DOHH2 (cell line): ENCODE measurements at regions not wholly inside any gene's neighbourhood (a gene's known extent, or its start where the extent isn't known, plus 50 kb on each side); places are given as distances from the start of the nearest gene placed in this dataset.

Experiments
- H3F3A ChIP-seq: fragments of 200-600 bp; sonication (generic), shearing (Covaris generic); 2 replicates; pipeline ENCODE4 v1.6.0; 2016; ENCODE audit warnings: antibody characterized with exemption, mild to moderate bottlenecking; ENCODE audit not compliant: control insufficient read depth, insufficient read depth
- H3K27ac ChIP-seq: fragments of 200-600 bp; sonication (generic); 2 replicates; pipeline ENCODE4 v1.5.1; 2014; ENCODE audit warnings: low read depth, mild to moderate bottlenecking, low read length, moderate library complexity
- H3K27me3 ChIP-seq: fragments of 200-600 bp; sonication (generic); 2 replicates; pipeline ENCODE4 v1.6.1; 2014; ENCODE audit warnings: mild to moderate bottlenecking, low read length, mixed read lengths; ENCODE audit not compliant: control insufficient read depth
- H3K36me3 ChIP-seq: fragments of 200-600 bp; sonication (generic); 2 replicates; pipeline ENCODE4 v1.6.1; 2014; ENCODE audit warnings: mild to moderate bottlenecking, low read length, moderate library complexity, mixed read lengths; ENCODE audit not compliant: control insufficient read depth
- H3K4me1 ChIP-seq: fragments of 200-600 bp; sonication (generic); 2 replicates; pipeline ENCODE4 v1.6.1; 2014; ENCODE audit warnings: mild to moderate bottlenecking, low read length, mixed read lengths; ENCODE audit not compliant: control insufficient read depth
- H3K4me2 ChIP-seq: fragments of 200-600 bp; sonication (generic); 2 replicates; pipeline ENCODE4 v1.6.0; 2014; ENCODE audit warnings: mild to moderate bottlenecking, low read length, moderate library complexity
- H3K4me3 ChIP-seq: fragments of 200-600 bp; sonication (generic); 2 replicates; pipeline ENCODE4 v1.5.1; 2014; ENCODE audit warnings: mild to moderate bottlenecking, low read length, mixed read lengths
- H3K79me2 ChIP-seq: fragments of 200-600 bp; sonication (generic); 2 replicates; pipeline ENCODE4 v1.6.1; 2014; ENCODE audit warnings: mild to moderate bottlenecking, low read length, mixed read lengths; ENCODE audit not compliant: control insufficient read depth
- H3K9me2 ChIP-seq: fragments of 200-600 bp; sonication (generic); replicated peaks from 2 replicates; pipeline ENCODE4 v1.6.1; 2014; ENCODE audit warnings: mild to moderate bottlenecking, low read length, mixed read lengths; ENCODE audit not compliant: control insufficient read depth
- H3K9me3 ChIP-seq: fragments of 200-600 bp; sonication (generic); 2 replicates; pipeline ENCODE4 v1.6.1; 2014; ENCODE audit warnings: antibody characterized with exemption, low read length, mixed read lengths; ENCODE audit not compliant: control insufficient read depth, insufficient read depth
- H4K20me1 ChIP-seq: fragments of 200-600 bp; sonication (generic); 2 replicates; pipeline ENCODE4 v1.6.0; 2014; ENCODE audit warnings: low read depth, mild to moderate bottlenecking, antibody characterized with exemption, low read length, moderate library complexity; ENCODE audit not compliant: control insufficient read depth, insufficient read depth
- CTCF ChIP-seq: fragments of 200-600 bp; sonication (generic); IDR thresholded peaks from one replicate; pipeline ENCODE4 v1.5.1; 2014; ENCODE audit warnings: antibody characterized with exemption, mild to moderate bottlenecking, low read depth, low read length; ENCODE audit not compliant: poor library complexity, severe bottlenecking
- EZH2phosphoT487 ChIP-seq: fragments of 200-600 bp; sonication (generic); IDR thresholded peaks from 2 replicates; pipeline ENCODE4 v1.6.1; 2017; ENCODE audit warnings: borderline replicate concordance, mild to moderate bottlenecking, antibody characterized with exemption, low read length, moderate library complexity, mixed read lengths

GRCh38 chr9:117775591-117775990 is 71.4 kb downstream of the TLR4 start:
- H3F3A ChIP-seq = no peaks in the 10 kb centered on the region
- no peaks in the 10 kb centered on the region for H3K36me3 ChIP-seq
- TF ChIP-seq CTCF (no peak), EZH2phosphoT487 (no peak)
- H3K27me3 ChIP-seq = peaks cover 7% of the 10 kb centered on the region; the same call in 1 of the 2 replicates
- H3K27ac ChIP-seq = no peak overlapping the region
- no peaks in the 10 kb centered on the region for H3K9me2 ChIP-seq
- no peak overlapping the region for H3K4me2 ChIP-seq
- H4K20me1 ChIP-seq = no peaks in the 10 kb centered on the region
- no peaks in the 10 kb centered on the region for H3K79me2 ChIP-seq
- no peaks in the 10 kb centered on the region for H3K4me1 ChIP-seq
- H3K4me3 ChIP-seq = no peak overlapping the region
- no peaks in the 10 kb centered on the region for H3K9me3 ChIP-seq

DNA sequence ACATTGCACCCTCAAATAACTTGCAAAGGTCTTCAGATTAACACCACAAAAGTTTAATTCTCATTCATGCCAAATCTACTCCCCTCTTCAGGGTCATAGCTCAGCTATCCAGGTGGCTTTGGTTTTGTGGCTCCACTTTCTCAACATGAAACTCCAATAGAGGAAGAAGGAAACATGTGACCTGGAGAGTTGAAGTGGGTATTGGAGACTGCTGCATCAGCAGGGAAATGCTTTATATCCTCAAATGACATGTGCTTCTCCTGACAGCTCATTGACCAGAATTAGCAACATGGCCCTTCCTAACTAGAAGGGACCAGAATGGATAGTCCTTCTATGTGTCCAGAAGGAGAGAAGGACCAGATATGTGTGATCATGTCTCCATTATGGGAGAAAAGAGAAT is 73.6 kb downstream of the TLR4 start:
- TF ChIP-seq CTCF (no peak), EZH2phosphoT487 (no peak)
- Histone ChIP-seq H3K9me3 (no peaks in the 10 kb centered on the region), H3K4me1 (no peaks in the 10 kb centered on the region), H3F3A (no peaks in the 10 kb centered on the region), H3K9me2 (no peaks in the 10 kb centered on the region), H3K79me2 (no peaks in the 10 kb centered on the region), H4K20me1 (no peaks in the 10 kb centered on the region), H3K27me3 (peaks cover 9% of the 10 kb centered on the region; the same call in 1 of the 2 replicates), H3K4me3 (no peak overlapping the region), H3K4me2 (no peak overlapping the region), H3K27ac (no peak overlapping the region), H3K36me3 (no peaks in the 10 kb centered on the region)

DNA sequence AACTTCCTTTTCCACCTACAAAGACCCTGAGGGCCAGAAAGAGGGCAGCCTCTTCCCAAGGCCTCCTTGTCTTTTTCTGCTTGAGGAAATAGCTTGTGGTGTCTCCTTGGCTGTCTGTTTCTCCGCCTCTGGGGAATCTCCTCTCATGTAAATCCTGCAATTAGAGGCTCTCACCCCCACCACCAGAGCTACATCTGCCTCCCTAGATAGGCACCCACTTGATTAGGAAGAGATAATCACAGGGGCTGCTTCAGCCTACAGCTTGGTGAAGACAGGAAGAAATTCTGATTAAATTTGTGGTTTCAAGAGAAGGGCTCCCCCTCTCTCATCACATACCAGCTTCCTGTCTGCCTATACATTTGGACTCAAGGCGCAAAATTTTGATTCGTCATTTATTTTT is 75.6 kb downstream of the TLR4 start:
- H3K4me3 ChIP-seq = no peak overlapping the region
- H3K4me1 ChIP-seq = no peaks in the 10 kb centered on the region
- H3K9me3 ChIP-seq = no peaks in the 10 kb centered on the region
- no peaks in the 10 kb centered on the region for H3F3A ChIP-seq
- no peaks in the 10 kb centered on the region for H3K79me2 ChIP-seq
- no peaks in the 10 kb centered on the region for H3K9me2 ChIP-seq
- no peak overlapping the region for H3K27ac ChIP-seq
- H3K27me3 ChIP-seq = peaks cover 9% of the 10 kb centered on the region; the same call in 1 of the 2 replicates
- H3K4me2 ChIP-seq = no peak overlapping the region
- TF ChIP-seq CTCF (no peak), EZH2phosphoT487 (no peak)
- no peaks in the 10 kb centered on the region for H4K20me1 ChIP-seq
- no peaks in the 10 kb centered on the region for H3K36me3 ChIP-seq
